CD8-positive, alpha-beta memory T cell (primary cell): ENCODE measurements at regions not wholly inside any gene's neighbourhood (a gene's known extent, or its start where the extent isn't known, plus 50 kb on each side); places are given as distances from the start of the nearest gene placed in this dataset.

Experiments used
- CTCF ChIA-PET: fragments of 350-600 bp; sonication (Branson Sonifier 250); formaldehyde crosslinking; loops from one replicate; lab custom pipeline; 2021; ENCODE audit warnings: antibody characterized with exemption; lab: Charles Lee
- POLR2A ChIA-PET: fragments of 350-600 bp; sonication (Branson Sonifier 250); formaldehyde crosslinking; loops from one replicate; lab custom pipeline; 2021; ENCODE audit warnings: antibody characterized with exemption; lab: Charles Lee
- DNase-seq, 5 donors: peaks; one replicate each; pipeline versions ENCODE4 v3.0.0 to v3.0.0-alpha.2; 2020 to 2022; ENCODE audit warnings: mixed read lengths in 1 of 5
- H3K27ac ChIP-seq: one replicate; pipeline ENCODE4 v1.7.0; 2013; ENCODE audit warnings: low read depth, mild to moderate bottlenecking, low read length, moderate library complexity
- H3K27me3 ChIP-seq: 2 replicates; pipeline ENCODE4 v1.7.0; 2013; ENCODE audit warnings: low read length, mild to moderate bottlenecking; ENCODE audit not compliant: insufficient read depth, poor library complexity, severe bottlenecking
- H3K36me3 ChIP-seq: 2 replicates; pipeline ENCODE4 v1.7.0; 2013; ENCODE audit warnings: mild to moderate bottlenecking, low read length, moderate library complexity; ENCODE audit not compliant: insufficient read depth
- H3K4me1 ChIP-seq: 2 replicates; pipeline ENCODE4 v1.7.0; 2013; ENCODE audit warnings: mild to moderate bottlenecking, low read length, moderate library complexity; ENCODE audit not compliant: insufficient read depth
- H3K4me3 ChIP-seq: 2 replicates; pipeline ENCODE4 v1.7.0; 2013; ENCODE audit warnings: mild to moderate bottlenecking, low read length
- H3K9me3 ChIP-seq: 2 replicates; pipeline ENCODE4 v1.7.0; 2013; ENCODE audit warnings: mild to moderate bottlenecking, low read length
- H3K27ac Mint-ChIP-seq, 8 donors: one replicate each; pipeline ENCODE4 v1.8.0; 2020 to 2021; ENCODE audit warnings: mixed read lengths in 8 of 8, mild to moderate bottlenecking in 6 of 8, inconsistent platforms in 3 of 8, moderate library complexity in 3 of 8
- H3K27me3 Mint-ChIP-seq, 2 donors: one replicate each; pipeline ENCODE4 v1.8.0; 2020 to 2021; ENCODE audit warnings: mixed read lengths in 2 of 2, mild to moderate bottlenecking in 1 of 2, moderate library complexity in 1 of 2
- H3K36me3 Mint-ChIP-seq, 3 donors: one replicate each; pipeline ENCODE4 v1.8.0; 2020 to 2021; ENCODE audit warnings: mixed read lengths in 3 of 3, inconsistent platforms in 1 of 3, mild to moderate bottlenecking in 1 of 3
- H3K4me1 Mint-ChIP-seq, 3 donors: one replicate each; pipeline ENCODE4 v1.8.0; 2020 to 2021; ENCODE audit warnings: mixed read lengths in 3 of 3, inconsistent platforms in 1 of 3, mild to moderate bottlenecking in 1 of 3
- H3K4me3 Mint-ChIP-seq, 7 donors: one replicate each; pipeline ENCODE4 v1.8.0; 2020 to 2021; ENCODE audit warnings: mixed read lengths in 7 of 7, mild to moderate bottlenecking in 6 of 7, moderate library complexity in 4 of 7, inconsistent platforms in 2 of 7
- H3K9me3 Mint-ChIP-seq, 5 donors: one replicate each; pipeline ENCODE4 v1.8.0; 2020 to 2022; ENCODE audit warnings: mixed read lengths in 5 of 5, mild to moderate bottlenecking in 3 of 5, moderate library complexity in 2 of 5, inconsistent platforms in 1 of 5

- CTCF ChIA-PET = no interaction called here
- no peaks in the 10 kb centered on the region for H3K4me1 Mint-ChIP-seq
Measured at GRCh38 chr13:85930108-85930507, 130.9 kb upstream of the SLITRK6 start.

GRCh38 chr13:85910962-85911361 lies 111.7 kb upstream of the SLITRK6 start:
- H3K4me3 ChIP-seq = no peak overlapping the region
- no peaks in the 10 kb centered on the region for H3K36me3 ChIP-seq
- Mint-ChIP-seq H3K36me3 (no peaks in the 10 kb centered on the region), H3K27me3 (no peaks in the 10 kb centered on the region), H3K4me3 (no peak overlapping the region), H3K9me3 (peaks cover 0 to 17% (median 7%) of the 10 kb centered on the region in 5 donors), H3K27ac (no peak overlapping the region), H3K4me1 (no peaks in the 10 kb centered on the region)
- peaks cover 6% of the 10 kb centered on the region for H3K9me3 ChIP-seq
- CTCF ChIA-PET = no interaction called here
- DNase-seq = no peak
- no peaks in the 10 kb centered on the region for H3K27me3 ChIP-seq
- POLR2A ChIA-PET = no interaction called here
- no peak overlapping the region for H3K27ac ChIP-seq
- H3K4me1 ChIP-seq = no peaks in the 10 kb centered on the region

More at GRCh38 chr13:85930108-85930507, 130.9 kb upstream of the SLITRK6 start:
- no peak for DNase-seq
- no peak overlapping the region for H3K4me3 ChIP-seq
- Mint-ChIP-seq H3K27me3 (no peaks in the 10 kb centered on the region), H3K36me3 (no peaks in the 10 kb centered on the region), H3K27ac (no peak overlapping the region), H3K9me3 (peaks cover 0 to 25% (median 0%) of the 10 kb centered on the region in 5 donors), H3K4me3 (no peak overlapping the region)
- H3K27ac ChIP-seq = no peak overlapping the region
- peaks cover 3% of the 10 kb centered on the region for H3K9me3 ChIP-seq
- H3K36me3 ChIP-seq = no peaks in the 10 kb centered on the region
- H3K27me3 ChIP-seq = no peaks in the 10 kb centered on the region
- POLR2A ChIA-PET = no interaction called here
- no peaks in the 10 kb centered on the region for H3K4me1 ChIP-seq

- peaks cover 0 to 11% (median 3%) of the 10 kb centered on the region in 5 donors for H3K9me3 Mint-ChIP-seq
- no peaks in the 10 kb centered on the region for H3K27me3 Mint-ChIP-seq
- Histone ChIP-seq H3K4me1 (no peaks in the 10 kb centered on the region), H3K4me3 (no peak overlapping the region), H3K9me3 (no peaks in the 10 kb centered on the region), H3K36me3 (no peaks in the 10 kb centered on the region), H3K27me3 (no peaks in the 10 kb centered on the region), H3K27ac (no peak overlapping the region)
- ChIA-PET CTCF (no interaction called here), POLR2A (no interaction called here)
- no peaks in the 10 kb centered on the region for H3K36me3 Mint-ChIP-seq
- DNase-seq = no peak
- H3K4me1 Mint-ChIP-seq = no peaks in the 10 kb centered on the region
- no peak overlapping the region for H3K27ac Mint-ChIP-seq
- H3K4me3 Mint-ChIP-seq = no peak overlapping the region
Measured at GRCh38 chr13:85900521-85900920, 101.3 kb upstream of the SLITRK6 start.

- Histone ChIP-seq H3K9me3 (no peaks in the 10 kb centered on the region), H3K36me3 (no peaks in the 10 kb centered on the region), H3K4me1 (no peaks in the 10 kb centered on the region), H3K27me3 (no peaks in the 10 kb centered on the region), H3K4me3 (no peak overlapping the region), H3K27ac (no peak overlapping the region)
- Mint-ChIP-seq H3K9me3 (peaks cover 0 to 18% (median 2%) of the 10 kb centered on the region in 5 donors), H3K36me3 (no peaks in the 10 kb centered on the region), H3K27ac (no peak overlapping the region), H3K4me3 (no peak overlapping the region), H3K4me1 (no peaks in the 10 kb centered on the region), H3K27me3 (no peaks in the 10 kb centered on the region)
- no peak for DNase-seq
- CTCF ChIA-PET = no interaction called here
- POLR2A ChIA-PET = no interaction called here
Measured at GRCh38 chr13:85896516-85897450, 97.6 kb upstream of the SLITRK6 start.

GRCh38 chr13:85887406-85887805 lies 88.2 kb upstream of the SLITRK6 start:
- no peak overlapping the region for H3K4me3 ChIP-seq
- Mint-ChIP-seq H3K4me1 (no peaks in the 10 kb centered on the region), H3K27ac (no peak overlapping the region), H3K4me3 (no peak overlapping the region), H3K9me3 (peaks cover 0 to 4% (median 0%) of the 10 kb centered on the region in 5 donors), H3K36me3 (no peaks in the 10 kb centered on the region), H3K27me3 (no peaks in the 10 kb centered on the region)
- no peak overlapping the region for H3K27ac ChIP-seq
- no peaks in the 10 kb centered on the region for H3K36me3 ChIP-seq
- ChIA-PET CTCF (no interaction called here), POLR2A (no interaction called here)
- H3K27me3 ChIP-seq = no peaks in the 10 kb centered on the region
- H3K9me3 ChIP-seq = no peaks in the 10 kb centered on the region
- H3K4me1 ChIP-seq = no peaks in the 10 kb centered on the region
- no peak for DNase-seq

GRCh38 chr13:85879014-85879413 lies 79.8 kb upstream of the SLITRK6 start:
- no peak for DNase-seq
- no peaks in the 10 kb centered on the region for H3K4me1 ChIP-seq
- Mint-ChIP-seq H3K9me3 (peaks cover 0 to 10% (median 0%) of the 10 kb centered on the region in 5 donors), H3K36me3 (no peaks in the 10 kb centered on the region), H3K4me1 (no peaks in the 10 kb centered on the region), H3K4me3 (no peak overlapping the region), H3K27me3 (peaks cover 0 to 1% of the 10 kb centered on the region in 2 donors), H3K27ac (no peak overlapping the region)
- no peak overlapping the region for H3K27ac ChIP-seq
- no peaks in the 10 kb centered on the region for H3K36me3 ChIP-seq
- no peaks in the 10 kb centered on the region for H3K9me3 ChIP-seq
- H3K4me3 ChIP-seq = no peak overlapping the region
- no peaks in the 10 kb centered on the region for H3K27me3 ChIP-seq
- POLR2A ChIA-PET = no interaction called here
- CTCF ChIA-PET = no interaction called here

- CTCF ChIA-PET = no interaction called here
- H3K9me3 Mint-ChIP-seq = peaks cover 0 to 4% (median 0%) of the 10 kb centered on the region in 5 donors
Measured at GRCh38 chr13:85864963-85865530, 65.8 kb upstream of the SLITRK6 start.

GRCh38 chr13:85853901-85854663 lies 54.9 kb upstream of the SLITRK6 start:
- Mint-ChIP-seq H3K36me3 (no peaks in the 10 kb centered on the region), H3K9me3 (peaks cover 4 to 30% (median 9%) of the 10 kb centered on the region in 5 donors), H3K4me1 (no peaks in the 10 kb centered on the region), H3K27ac (no peak overlapping the region), H3K27me3 (no peaks in the 10 kb centered on the region), H3K4me3 (no peak overlapping the region)
- no peak for DNase-seq
- ChIA-PET POLR2A (no interaction called here), CTCF (no interaction called here)
- no peaks in the 10 kb centered on the region for H3K4me1 ChIP-seq
- no peaks in the 10 kb centered on the region for H3K27me3 ChIP-seq
- H3K4me3 ChIP-seq = no peak overlapping the region
- H3K36me3 ChIP-seq = no peaks in the 10 kb centered on the region
- H3K27ac ChIP-seq = no peak overlapping the region
- no peaks in the 10 kb centered on the region for H3K9me3 ChIP-seq

More at GRCh38 chr13:85864963-85865530, 65.8 kb upstream of the SLITRK6 start:
- Mint-ChIP-seq H3K4me3 (no peak overlapping the region), H3K27me3 (no peaks in the 10 kb centered on the region), H3K36me3 (no peaks in the 10 kb centered on the region), H3K27ac (no peak overlapping the region), H3K4me1 (no peaks in the 10 kb centered on the region)
- H3K27ac ChIP-seq = no peak overlapping the region
- no peak for DNase-seq
- POLR2A ChIA-PET = no interaction called here
- no peaks in the 10 kb centered on the region for H3K4me1 ChIP-seq
- H3K4me3 ChIP-seq = no peak overlapping the region
- H3K27me3 ChIP-seq = no peaks in the 10 kb centered on the region
- H3K36me3 ChIP-seq = no peaks in the 10 kb centered on the region
- no peaks in the 10 kb centered on the region for H3K9me3 ChIP-seq
